ENCODE measurements at regions not wholly inside any gene's neighbourhood (a gene's known extent, or its start where the extent isn't known, plus 50 kb on each side); places are given as distances from the start of the nearest gene placed in this dataset.

- TF ChIP-seq PBX3 (IDR thresholded peaks at IDR 0.05) (no peak), MAX (IDR thresholded peaks at IDR 0.05; ENCODE audit: low read depth) (no peak), FOXJ3 (CRISPR knock-in tag; IDR thresholded peaks at IDR 0.05) (no peak)
These were observed 148.0 kb upstream of the LMO4 start (continued) for GRCh38 chr1:87180682-87181081.

GRCh38 chr1:87182611-87183010, 146.1 kb upstream of the LMO4 start:
- Histone ChIP-seq H3F3A (replicated peaks; ENCODE audit: insufficient read depth) (no peaks in the 10 kb centered on the region), H3K4me1 (ENCODE audit: control insufficient read depth in 1 of 2, insufficient read depth in 2 of 2, low read depth in 1 of 2, low read length in 1 of 2) (no peaks in the 10 kb centered on the region), H2AFZ (ENCODE audit: low read depth) (no peak overlapping the region), H3K27me3 (ENCODE audit: insufficient read depth) (peaks cover 13% of the 10 kb centered on the region; the same call in 1 of the 2 replicates), H4K20me1 (ENCODE audit: insufficient read depth) (no peaks in the 10 kb centered on the region), H3K4me3 (ENCODE audit: low read depth in 2 of 2, low read length in 1 of 2) (no peak overlapping the region), H3K27ac (ENCODE audit: low read depth in 2 of 2, low read length in 1 of 2) (no peak overlapping the region), H3K79me2 (ENCODE audit: insufficient read depth) (no peaks in the 10 kb centered on the region), H3K9ac (no peak overlapping the region), H3K9me2 (no peaks in the 10 kb centered on the region), H3K4me2 (no peak overlapping the region), H3K36me3 (replicated peaks in 1 of 2; ENCODE audit: control insufficient read depth in 1 of 2, insufficient read depth in 2 of 2, low read length in 1 of 2) (no peaks in the 10 kb centered on the region), H3K9me3 (no peaks in the 10 kb centered on the region)
- ChIA-PET POLR2A (no interaction called here), CTCF (no interaction called here)
- no peak for DNase-seq
- no peak for TF ChIP-seq TCF12 (IDR thresholded peaks at IDR 0.05)
- no peak for TF ChIP-seq YY1 (IDR thresholded peaks at IDR 0.05; ENCODE audit: low read depth)
- TF ChIP-seq CTCF (IDR thresholded peaks at IDR 0.05), result no peak

- no peaks in the 10 kb centered on the region for H3K4me1 ChIP-seq (ENCODE audit: control insufficient read depth in 1 of 2, insufficient read depth in 2 of 2, low read depth in 1 of 2, low read length in 1 of 2)
- DNase-seq, result no peak
- POLR2A ChIA-PET, result no interaction called here
- H3K9me3 ChIP-seq, result no peaks in the 10 kb centered on the region
- H3K4me2 ChIP-seq, result no peak overlapping the region
- WGBS (ENCODE audit: low lambda C conversion rate), result 68% methylated on average over 4 of the region's 4 CpGs
- H3F3A ChIP-seq (replicated peaks; ENCODE audit: insufficient read depth), result no peaks in the 10 kb centered on the region
- TF ChIP-seq SIN3A (IDR thresholded peaks at IDR 0.05; ENCODE audit: borderline replicate concordance, low read depth, low read length), result no peak
- no peak for TF ChIP-seq ELF1 (IDR thresholded peaks at IDR 0.05)
- no peak for TF ChIP-seq ZBTB33 (IDR thresholded peaks at IDR 0.05; ENCODE audit: borderline replicate concordance, low read depth)
- no peak for TF ChIP-seq USF2 (IDR thresholded peaks at IDR 0.05; ENCODE audit: borderline replicate concordance, low read depth, low read length)
- no peak for TF ChIP-seq TEAD4 (IDR thresholded peaks at IDR 0.05; ENCODE audit: borderline replicate concordance, insufficient read depth)
- no peak overlapping the region for H2AFZ ChIP-seq (ENCODE audit: low read depth)
- no peak overlapping the region for H3K9ac ChIP-seq
- peaks cover 13% of the 10 kb centered on the region; the same call in 1 of the 2 replicates for H3K27me3 ChIP-seq (ENCODE audit: insufficient read depth)
- H3K9me2 ChIP-seq, result no peaks in the 10 kb centered on the region
- no peaks in the 10 kb centered on the region for H3K79me2 ChIP-seq (ENCODE audit: insufficient read depth)
- H4K20me1 ChIP-seq (ENCODE audit: insufficient read depth), result no peaks in the 10 kb centered on the region
- H3K27ac ChIP-seq (ENCODE audit: low read depth in 2 of 2, low read length in 1 of 2), result no peak overlapping the region
- CTCF ChIA-PET, result no interaction called here
- H3K4me3 ChIP-seq (ENCODE audit: low read depth in 2 of 2, low read length in 1 of 2), result no peak overlapping the region
- no peaks in the 10 kb centered on the region for H3K36me3 ChIP-seq (replicated peaks in 1 of 2; ENCODE audit: control insufficient read depth in 1 of 2, insufficient read depth in 2 of 2, low read length in 1 of 2)
These were observed 143.6 kb upstream of the LMO4 start for GRCh38 chr1:87185077-87185476.

Measured in SK-N-SH (cell line).